A673 (cell line): ENCODE measurements at regions not wholly inside any gene's neighbourhood (a gene's known extent, or its start where the extent isn't known, plus 50 kb on each side); places are given as distances from the start of the nearest gene placed in this dataset.
"Not testable (repeated sequence)": the region's sequence is repeated elsewhere in the genome, so short reads cannot be mapped to it uniquely, and the experiment has no call there.

Experiments used
- CTCF ChIP-seq: fragments of 300-800, 200-600 bp; sonication (generic); conservative IDR thresholded peaks from 2 replicates; pipeline ENCODE4 v1.5.1; 2017; ENCODE audit warnings: low read depth, mild to moderate bottlenecking, antibody characterized with exemption, low read length, moderate library complexity, mixed read lengths
- EZH2 ChIP-seq: fragments of 200-600 bp; sonication (generic); IDR thresholded peaks from 2 replicates; pipeline ENCODE4 v1.6.1; 2017; ENCODE audit warnings: borderline replicate concordance, low read depth, mild to moderate bottlenecking, mixed read lengths, antibody characterized with exemption, low read length; ENCODE audit not compliant: poor library complexity, severe bottlenecking

- not testable (repeated sequence) for TF ChIP-seq CTCF, EZH2
Observed at GRCh38 chr2:111312897-111313607, 192.3 kb downstream of the BCL2L11 start.
